ENCODE measurements at regions not wholly inside any gene's neighbourhood (a gene's known extent, or its start where the extent isn't known, plus 50 kb on each side); places are given as distances from the start of the nearest gene placed in this dataset.

- no peak overlapping the region for H3K4me3 ChIP-seq (ENCODE audit: insufficient read depth, low read length, poor library complexity, severe bottlenecking)
- no peak overlapping the region for H2AFZ ChIP-seq (ENCODE audit: low read depth, low read length, severe bottlenecking)
Observed at GRCh38 chr18:11268153-11268552, 118.8 kb upstream of the PIEZO2 start.

DNA sequence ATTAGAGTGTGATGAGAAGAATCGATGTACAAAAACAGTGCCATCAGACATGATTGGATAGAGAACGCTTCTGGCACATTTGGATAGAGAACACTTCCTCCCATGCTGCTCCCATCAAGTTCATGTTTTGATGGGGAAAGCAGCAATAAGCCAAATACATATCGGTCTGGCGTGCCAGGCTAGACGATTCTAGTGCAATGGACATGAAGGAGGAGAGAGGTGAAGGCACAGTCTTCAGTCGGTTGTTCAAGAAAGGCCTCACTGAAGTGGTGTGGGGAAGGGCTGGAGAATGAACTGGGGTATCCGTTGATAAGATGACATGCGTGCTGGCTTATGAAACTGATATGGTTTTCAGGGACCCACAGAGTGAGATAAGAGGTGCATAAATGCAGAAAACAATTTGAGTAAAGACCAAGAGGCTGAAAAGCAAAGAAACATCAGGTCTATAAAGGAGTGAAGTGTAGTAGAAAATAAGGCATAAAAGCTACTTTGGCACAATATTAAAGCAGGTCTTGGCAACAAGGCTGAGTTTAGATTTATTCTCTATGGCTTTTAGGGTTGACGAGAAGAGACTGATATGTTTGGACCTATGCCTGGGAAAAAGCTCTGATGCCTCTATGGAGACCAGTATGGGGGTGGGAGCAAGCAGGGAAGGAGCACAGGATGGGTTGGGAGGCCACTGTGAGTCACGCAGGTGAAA is 117.6 kb upstream of the PIEZO2 start:
- Histone ChIP-seq H3F3A (ENCODE audit: insufficient read depth) (no peaks in the 10 kb centered on the region), H3K9me3 (ENCODE audit: insufficient read depth, low read length) (no peaks in the 10 kb centered on the region), H3K27me3 (ENCODE audit: low read length) (no peaks in the 10 kb centered on the region), H3K79me2 (ENCODE audit: insufficient read depth, low read length) (no peaks in the 10 kb centered on the region), H3K9ac (ENCODE audit: low read length) (no peak overlapping the region), H2AFZ (ENCODE audit: low read depth, low read length, severe bottlenecking) (no peak overlapping the region), H3K4me3 (ENCODE audit: insufficient read depth, low read length, poor library complexity, severe bottlenecking) (no peak overlapping the region), H3K36me3 (ENCODE audit: low read length) (no peaks in the 10 kb centered on the region), H4K20me1 (ENCODE audit: low read depth, low read length) (no peaks in the 10 kb centered on the region), H3K4me2 (ENCODE audit: low read depth, low read length, poor library complexity, severe bottlenecking) (no peak overlapping the region), H3K27ac (ENCODE audit: low read depth, low read length) (no peak overlapping the region), H3K9me2 (replicated peaks; ENCODE audit: insufficient read depth, low read length) (no peaks in the 10 kb centered on the region)
- TF ChIP-seq, protein P1, sequence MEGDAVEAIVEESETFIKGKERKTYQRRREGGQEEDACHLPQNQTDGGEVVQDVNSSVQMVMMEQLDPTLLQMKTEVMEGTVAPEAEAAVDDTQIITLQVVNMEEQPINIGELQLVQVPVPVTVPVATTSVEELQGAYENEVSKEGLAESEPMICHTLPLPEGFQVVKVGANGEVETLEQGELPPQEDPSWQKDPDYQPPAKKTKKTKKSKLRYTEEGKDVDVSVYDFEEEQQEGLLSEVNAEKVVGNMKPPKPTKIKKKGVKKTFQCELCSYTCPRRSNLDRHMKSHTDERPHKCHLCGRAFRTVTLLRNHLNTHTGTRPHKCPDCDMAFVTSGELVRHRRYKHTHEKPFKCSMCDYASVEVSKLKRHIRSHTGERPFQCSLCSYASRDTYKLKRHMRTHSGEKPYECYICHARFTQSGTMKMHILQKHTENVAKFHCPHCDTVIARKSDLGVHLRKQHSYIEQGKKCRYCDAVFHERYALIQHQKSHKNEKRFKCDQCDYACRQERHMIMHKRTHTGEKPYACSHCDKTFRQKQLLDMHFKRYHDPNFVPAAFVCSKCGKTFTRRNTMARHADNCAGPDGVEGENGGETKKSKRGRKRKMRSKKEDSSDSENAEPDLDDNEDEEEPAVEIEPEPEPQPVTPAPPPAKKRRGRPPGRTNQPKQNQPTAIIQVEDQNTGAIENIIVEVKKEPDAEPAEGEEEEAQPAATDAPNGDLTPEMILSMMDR (IDR thresholded peaks at IDR 0.05; ENCODE audit: insufficient read depth, low read length, poor library complexity, severe bottlenecking) = no peak
- TF ChIP-seq EZH2phosphoT487 (conservative IDR thresholded peaks at IDR 0.05; ENCODE audit: low read length) = no peak

More at GRCh38 chr18:11268153-11268552, 118.8 kb upstream of the PIEZO2 start:
- Histone ChIP-seq H3K9me2 (replicated peaks; ENCODE audit: insufficient read depth, low read length) (no peaks in the 10 kb centered on the region), H3K9ac (ENCODE audit: low read length) (no peak overlapping the region), H4K20me1 (ENCODE audit: low read depth, low read length) (no peaks in the 10 kb centered on the region), H3K4me2 (ENCODE audit: low read depth, low read length, poor library complexity, severe bottlenecking) (no peak overlapping the region), H3K36me3 (ENCODE audit: low read length) (no peaks in the 10 kb centered on the region), H3K27ac (ENCODE audit: low read depth, low read length) (no peak overlapping the region), H3K27me3 (ENCODE audit: low read length) (no peaks in the 10 kb centered on the region), H3K79me2 (ENCODE audit: insufficient read depth, low read length) (no peaks in the 10 kb centered on the region), H3F3A (ENCODE audit: insufficient read depth) (no peaks in the 10 kb centered on the region), H3K9me3 (ENCODE audit: insufficient read depth, low read length) (no peaks in the 10 kb centered on the region)
- TF ChIP-seq EZH2phosphoT487 (conservative IDR thresholded peaks at IDR 0.05; ENCODE audit: low read length) = no peak
- TF ChIP-seq, protein P1 (IDR thresholded peaks at IDR 0.05; ENCODE audit: insufficient read depth, low read length, poor library complexity, severe bottlenecking) = no peak

DNA sequence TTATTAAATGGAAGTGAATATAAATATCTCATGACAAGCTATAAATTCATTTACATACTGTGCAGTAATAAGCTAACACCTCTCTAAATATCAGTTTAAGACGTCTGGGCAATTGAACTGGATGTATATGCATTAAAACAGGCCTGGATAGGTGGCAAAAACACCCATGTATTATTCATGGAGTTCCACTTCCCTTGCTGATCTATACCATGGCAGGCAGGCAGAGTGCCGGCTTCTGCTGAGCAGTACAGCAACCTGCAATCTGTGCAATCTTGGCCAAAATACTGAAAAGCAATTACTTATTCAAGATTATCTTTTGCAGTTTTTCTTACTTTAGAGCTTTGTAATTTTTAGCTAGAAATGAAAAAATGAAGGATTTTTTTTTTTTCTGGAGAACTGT is 112.1 kb upstream of the PIEZO2 start:
- H3K4me2 ChIP-seq (ENCODE audit: low read depth, low read length, poor library complexity, severe bottlenecking) = no peak overlapping the region
- no peaks in the 10 kb centered on the region for H4K20me1 ChIP-seq (ENCODE audit: low read depth, low read length)
- H3K27me3 ChIP-seq (ENCODE audit: low read length) = no peaks in the 10 kb centered on the region
- no peaks in the 10 kb centered on the region for H3K36me3 ChIP-seq (ENCODE audit: low read length)
- H3K9me3 ChIP-seq (ENCODE audit: insufficient read depth, low read length) = no peaks in the 10 kb centered on the region
- no peak overlapping the region for H3K4me3 ChIP-seq (ENCODE audit: insufficient read depth, low read length, poor library complexity, severe bottlenecking)
- H3K9me2 ChIP-seq (replicated peaks; ENCODE audit: insufficient read depth, low read length) = no peaks in the 10 kb centered on the region
- H3K27ac ChIP-seq (ENCODE audit: low read depth, low read length) = no peak overlapping the region
- H3K79me2 ChIP-seq (ENCODE audit: insufficient read depth, low read length) = no peaks in the 10 kb centered on the region
- no peak overlapping the region for H2AFZ ChIP-seq (ENCODE audit: low read depth, low read length, severe bottlenecking)
- H3K9ac ChIP-seq (ENCODE audit: low read length) = no peak overlapping the region
- no peaks in the 10 kb centered on the region for H3F3A ChIP-seq (ENCODE audit: insufficient read depth)
- TF ChIP-seq EZH2phosphoT487 (conservative IDR thresholded peaks at IDR 0.05; ENCODE audit: low read length) = no peak
- TF ChIP-seq, protein P1 (IDR thresholded peaks at IDR 0.05; ENCODE audit: insufficient read depth, low read length, poor library complexity, severe bottlenecking) = no peak

Data from SU-DHL-6 (cell line).